Sciatic nerve (tissue), 2 donors: ENCODE measurements at regions not wholly inside any gene's neighbourhood (a gene's known extent, or its start where the extent isn't known, plus 50 kb on each side); places are given as distances from the start of the nearest gene placed in this dataset.
"Not testable (repeated sequence)": the region's sequence is repeated elsewhere in the genome, so short reads cannot be mapped to it uniquely, and the experiment has no call there.

Source experiments
- ATAC-seq: fragments of 200-7000 bp; cut with Tn5 transposase; one replicate; pipeline ENCODE4 v1.9.1; 2020; ENCODE audit warnings: mild to moderate bottlenecking, moderate library complexity
- DNase-seq: peaks from one replicate; pipeline ENCODE4 v3.0.0-alpha.2; 2020; ENCODE audit warnings: low spot score
- intact Hi-C: fragments of 100-400 bp; cut with DNase I; formaldehyde crosslinking; loops from one replicate; pipeline ENCODE4 v1.14.2; 2022
- donor health status: DM: no; HTN: no; CAD: no.
- donor health status: DM: no; HTN: no; CAD: no.

GRCh38 chr3:176093892-176094291, 1103.4 kb downstream of the TBL1XR1 start:
- intact Hi-C loops, result loop anchor here (10.0 kb wide), 1 partner anchor 1009 kb away; no protein-coding TSS in a partner anchor
- ATAC-seq, DNase-seq: not testable (repeated sequence)

- no peak for DNase-seq
- intact Hi-C loops, result loop anchor here (10.0 kb wide), 1 partner anchor 1006 kb away; no protein-coding TSS in a partner anchor
- no peak for ATAC-seq
These were observed 1106.6 kb downstream of the TBL1XR1 start for GRCh38 chr3:176090727-176091126.

DNA sequence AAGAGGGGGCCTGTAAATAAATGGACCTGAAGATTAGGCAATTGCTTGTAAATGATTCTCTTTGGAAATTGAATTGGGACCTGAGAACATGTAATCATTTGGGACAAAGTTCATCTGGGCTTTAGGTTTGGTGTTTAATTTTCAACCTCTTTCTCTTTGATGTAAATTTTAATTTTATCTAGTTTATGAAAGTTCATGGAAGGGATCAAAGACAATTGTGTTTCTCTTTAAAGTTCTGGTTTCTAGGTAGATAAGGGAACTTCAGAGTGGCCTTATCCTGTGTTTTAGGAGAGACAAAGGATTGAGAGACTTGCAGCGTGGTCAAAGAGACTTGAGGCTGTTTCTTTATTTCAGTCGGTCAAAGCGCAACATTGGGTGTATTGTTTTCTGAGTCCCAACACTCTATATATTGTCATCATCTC, 1108.3 kb downstream of the TBL1XR1 start:
- ATAC-seq (no peak), DNase-seq (no peak)
- intact Hi-C loops, result no loop called here

DNA sequence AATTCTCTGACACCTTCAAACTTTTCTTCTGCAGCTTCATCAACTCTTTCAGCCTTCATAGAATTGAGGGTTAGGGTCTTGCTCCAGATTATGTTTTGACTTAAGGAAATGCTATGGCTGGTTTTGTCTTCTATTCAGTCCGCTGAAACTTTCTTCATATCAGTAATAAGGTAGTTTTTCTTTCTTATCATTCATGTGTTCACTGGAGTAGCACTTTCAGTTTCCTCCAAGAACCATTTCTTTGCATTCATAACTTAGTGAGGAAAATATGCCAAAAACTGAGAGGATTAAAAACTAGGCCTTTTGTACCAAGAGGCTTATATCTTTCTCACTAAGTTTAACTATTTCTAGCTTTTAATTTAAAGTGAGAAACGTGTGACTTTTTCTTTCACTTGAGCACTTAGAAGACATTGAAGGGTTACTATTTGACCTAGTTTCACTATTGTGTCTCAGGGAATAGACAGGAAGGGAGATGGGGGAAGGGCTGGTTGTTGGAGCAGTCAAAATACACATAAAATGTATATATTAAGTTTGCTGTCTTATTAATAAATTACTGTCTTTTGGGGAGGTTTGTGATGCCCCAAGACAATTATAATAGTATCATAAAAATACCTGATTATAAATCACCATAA, 1110.1 kb downstream of the TBL1XR1 start:
- no peak for DNase-seq
- intact Hi-C loops, result no loop called here

GRCh38 chr3:176079785-176080184, 1117.5 kb downstream of the TBL1XR1 start:
- DNase-seq, result no peak
- ATAC-seq, result no peak
- intact Hi-C loops, result no loop called here

More for the DNA sequence above, 1110.1 kb downstream of the TBL1XR1 start:
- ATAC-seq, result no peak

GRCh38 chr3:176078906-176079305, 1118.4 kb downstream of the TBL1XR1 start:
- intact Hi-C loops, result no loop called here

GRCh38 chr3:176075491-176075890, 1121.8 kb downstream of the TBL1XR1 start:
- intact Hi-C loops, result no loop called here
- ATAC-seq, result no peak
- DNase-seq, result no peak

More at GRCh38 chr3:176078906-176079305, 1118.4 kb downstream of the TBL1XR1 start:
- DNase-seq (no peak), ATAC-seq (no peak)

DNA sequence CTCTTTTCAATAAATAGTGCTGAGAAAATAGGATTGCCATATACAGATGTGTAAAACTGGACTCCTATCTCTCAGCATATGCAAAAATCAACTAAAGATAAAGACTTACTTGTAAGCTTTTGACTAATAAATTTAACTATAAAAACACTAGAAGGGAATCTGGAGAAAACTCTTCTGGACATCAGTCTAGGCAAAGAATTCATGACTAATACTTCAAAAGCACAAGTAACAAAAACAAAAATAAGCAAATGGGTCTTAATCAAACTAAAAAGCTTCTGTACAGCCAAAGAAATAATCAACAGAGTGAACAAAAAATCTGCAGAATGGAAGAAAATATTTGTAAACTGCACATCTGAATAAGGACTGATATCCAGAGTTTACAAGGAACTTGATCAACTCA, 1122.2 kb downstream of the TBL1XR1 start:
- DNase-seq, result no peak
- intact Hi-C loops, result no loop called here
- no peak for ATAC-seq

GRCh38 chr3:176074096-176074495, 1123.2 kb downstream of the TBL1XR1 start:
- DNase-seq, result no peak
- intact Hi-C loops, result no loop called here
- ATAC-seq, result no peak

- DNase-seq (no peak), ATAC-seq (no peak)
- intact Hi-C loops, result no loop called here
These were observed 1125.3 kb downstream of the TBL1XR1 start for GRCh38 chr3:176071943-176072342.

- DNase-seq (no peak), ATAC-seq (no peak)
- intact Hi-C loops, result no loop called here
These were observed 1128.5 kb downstream of the TBL1XR1 start for GRCh38 chr3:176068750-176069149.

GRCh38 chr3:176058856-176059255, 1138.4 kb downstream of the TBL1XR1 start:
- intact Hi-C loops, result no loop called here
- ATAC-seq (no peak), DNase-seq (no peak)

DNA sequence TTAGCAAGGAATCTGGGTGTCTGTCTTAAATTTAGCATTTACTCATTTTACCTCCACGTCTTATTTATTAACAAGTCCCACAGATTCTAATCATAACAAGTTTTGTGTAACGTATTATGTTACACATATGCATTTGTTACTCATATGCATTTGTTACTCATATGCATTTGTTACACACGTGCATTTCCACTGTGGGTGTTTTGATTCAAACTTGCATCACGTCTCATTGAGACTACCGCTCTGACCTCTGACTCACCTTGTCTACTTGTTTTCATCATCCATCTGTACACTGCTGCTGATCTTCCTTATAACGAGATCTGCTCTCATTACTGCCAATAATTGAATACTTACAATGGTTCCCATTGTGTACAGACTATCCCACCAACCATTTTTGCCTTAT, 1141.4 kb downstream of the TBL1XR1 start:
- intact Hi-C loops, result no loop called here
- DNase-seq (no peak), ATAC-seq (no peak)

GRCh38 chr3:176051766-176052165, 1145.5 kb downstream of the TBL1XR1 start:
- ATAC-seq (no peak), DNase-seq (no peak)
- intact Hi-C loops, result no loop called here

DNA sequence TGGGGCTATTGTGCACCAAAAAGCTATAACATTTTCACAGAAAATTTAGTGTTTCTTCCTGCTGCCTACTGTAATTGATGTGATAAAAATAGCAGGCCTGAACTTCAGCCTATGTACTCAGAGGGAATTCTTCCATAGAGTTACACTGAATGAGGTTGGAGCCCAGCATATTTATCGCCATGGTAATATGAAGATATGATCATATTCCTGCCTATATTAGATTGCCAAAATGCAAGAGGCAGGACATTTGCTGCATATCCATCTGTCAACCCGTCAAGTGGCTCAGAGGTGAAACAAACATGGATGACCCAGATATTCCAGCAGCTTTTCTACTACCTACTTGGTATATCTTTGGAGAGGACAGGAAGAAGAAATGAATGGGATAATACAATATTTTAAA, 1150.6 kb downstream of the TBL1XR1 start:
- intact Hi-C loops, result no loop called here
- no peak for ATAC-seq

GRCh38 chr3:176041812-176042211, 1155.5 kb downstream of the TBL1XR1 start:
- DNase-seq (no peak), ATAC-seq (no peak)
- intact Hi-C loops, result no loop called here

More for the DNA sequence above, 1150.6 kb downstream of the TBL1XR1 start:
- no peak for DNase-seq

GRCh38 chr3:176041185-176041584, 1156.1 kb downstream of the TBL1XR1 start:
- ATAC-seq (no peak), DNase-seq (no peak)
- intact Hi-C loops, result no loop called here

- intact Hi-C loops, result no loop called here
- DNase-seq, result no peak
- ATAC-seq, result no peak
These were observed 1159.6 kb downstream of the TBL1XR1 start for GRCh38 chr3:176037636-176038035.

- no peak for ATAC-seq
These were observed 1165.2 kb downstream of the TBL1XR1 start for GRCh38 chr3:176032043-176032442.

GRCh38 chr3:176016203-176016602, 1157.1 kb downstream of the NAALADL2 start:
- intact Hi-C loops, DNase-seq, ATAC-seq: not testable (repeated sequence)

More at GRCh38 chr3:176032043-176032442, 1165.2 kb downstream of the TBL1XR1 start:
- no peak for DNase-seq
- intact Hi-C loops, result no loop called here

- intact Hi-C loops, DNase-seq, ATAC-seq: not testable (repeated sequence)
These were observed 1156.1 kb downstream of the NAALADL2 start for GRCh38 chr3:176015228-176015627.
